ENCODE measurements at regions not wholly inside any gene's neighbourhood (a gene's known extent, or its start where the extent isn't known, plus 50 kb on each side); places are given as distances from the start of the nearest gene placed in this dataset.

DNA sequence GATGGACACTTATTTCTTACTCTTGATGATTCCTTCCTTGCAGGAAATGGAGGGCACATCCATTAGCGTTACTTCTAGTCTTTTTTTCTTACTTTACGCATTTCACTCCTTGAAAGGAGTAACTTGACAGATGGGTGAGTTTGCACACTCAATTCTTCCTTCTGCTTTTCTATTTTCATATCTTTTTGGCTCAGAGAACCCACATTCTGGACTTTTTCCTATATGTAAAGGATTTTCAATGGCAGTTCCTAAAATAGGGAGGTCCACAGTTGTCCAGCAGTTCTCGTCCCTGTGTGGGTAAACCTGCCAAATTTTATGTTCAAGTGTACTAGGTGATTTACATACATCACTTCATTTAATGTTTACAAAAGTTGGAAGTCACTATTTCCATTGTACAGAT, 440.0 kb upstream of the KIRREL3 start:
- H3K27ac Mint-ChIP-seq = no peak overlapping the region
- Histone ChIP-seq H3K9me3 (ENCODE audit: control insufficient read depth, low read length) (no peaks in the 10 kb centered on the region), H3K4me1 (ENCODE audit: control insufficient read depth, insufficient read depth, low read length) (no peaks in the 10 kb centered on the region), H3K27me3 (ENCODE audit: control insufficient read depth, insufficient read depth, low read length, poor library complexity, severe bottlenecking) (no peaks in the 10 kb centered on the region), H3K27ac (ENCODE audit: low read depth, low read length) (no peak overlapping the region), H3K36me3 (ENCODE audit: control insufficient read depth, insufficient read depth, low read length) (no peaks in the 10 kb centered on the region), H3K9ac (ENCODE audit: extremely low read depth, low read length, poor library complexity, severe bottlenecking) (no peak overlapping the region), H3K4me3 (ENCODE audit: low read length) (no peak overlapping the region)
- H3K4me1 Mint-ChIP-seq = peaks cover under 1% of the 10 kb centered on the region
- no peak overlapping the region for H3K4me3 Mint-ChIP-seq
- H3K9me3 Mint-ChIP-seq = no peaks in the 10 kb centered on the region
- H3K36me3 Mint-ChIP-seq (ENCODE audit: low read depth) = no peaks in the 10 kb centered on the region
- DNase-seq = no peak
- no peaks in the 10 kb centered on the region for H3K27me3 Mint-ChIP-seq (ENCODE audit: insufficient read depth)
- TF ChIP-seq CTCF (conservative IDR thresholded peaks at IDR 0.05) = no peak
- WGBS, 2 experiments (ENCODE audit: insufficient coverage in 1 of 2, insufficient read length in 1 of 2) = 87 to 100% methylated on average over 1 to 3 of the region's 3 CpGs

DNA sequence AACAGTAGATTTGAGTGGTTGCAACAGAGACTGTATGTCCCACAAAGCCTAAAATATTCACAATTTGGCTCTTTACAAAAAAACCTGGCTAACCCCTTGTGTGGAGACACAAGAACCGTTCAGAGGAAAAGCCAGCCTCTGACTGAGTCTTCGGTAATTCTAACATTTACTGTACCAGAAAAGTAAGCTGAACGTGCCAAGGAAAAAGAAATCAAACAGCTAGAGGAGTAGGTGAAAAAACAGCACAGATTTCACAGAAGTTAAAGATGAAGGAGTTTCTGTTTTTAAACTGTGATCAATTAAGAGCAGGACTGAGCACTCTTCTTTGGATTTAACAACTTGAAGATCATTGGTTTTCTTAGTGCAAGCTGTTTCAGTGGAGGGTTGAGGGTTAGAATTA, 424.7 kb upstream of the KIRREL3 start:
- Histone ChIP-seq H3K4me1 (ENCODE audit: control insufficient read depth, insufficient read depth, low read length) (no peaks in the 10 kb centered on the region), H3K4me3 (ENCODE audit: low read length) (no peak overlapping the region), H3K27ac (ENCODE audit: low read depth, low read length) (no peak overlapping the region), H3K9me3 (ENCODE audit: control insufficient read depth, low read length) (no peaks in the 10 kb centered on the region), H3K36me3 (ENCODE audit: control insufficient read depth, insufficient read depth, low read length) (no peaks in the 10 kb centered on the region), H3K9ac (ENCODE audit: extremely low read depth, low read length, poor library complexity, severe bottlenecking) (no peak overlapping the region), H3K27me3 (ENCODE audit: control insufficient read depth, insufficient read depth, low read length, poor library complexity, severe bottlenecking) (no peaks in the 10 kb centered on the region)
- H3K36me3 Mint-ChIP-seq (ENCODE audit: low read depth) = no peaks in the 10 kb centered on the region
- WGBS, 2 experiments (ENCODE audit: insufficient coverage in 1 of 2, insufficient read length in 1 of 2) = 91 to 100% methylated on average over 3 of the region's 3 CpGs
- no peak for TF ChIP-seq CTCF (conservative IDR thresholded peaks at IDR 0.05)
- H3K27ac Mint-ChIP-seq = no peak overlapping the region
- H3K4me3 Mint-ChIP-seq = no peak overlapping the region
- no peak for DNase-seq
- peaks cover 3% of the 10 kb centered on the region for H3K4me1 Mint-ChIP-seq
- H3K27me3 Mint-ChIP-seq (ENCODE audit: insufficient read depth) = no peaks in the 10 kb centered on the region
- H3K9me3 Mint-ChIP-seq = no peaks in the 10 kb centered on the region

GRCh38 chr11:127424661-127425060, 424.1 kb upstream of the KIRREL3 start:
- Histone ChIP-seq H3K36me3 (ENCODE audit: control insufficient read depth, insufficient read depth, low read length) (no peaks in the 10 kb centered on the region), H3K4me3 (ENCODE audit: low read length) (no peak overlapping the region), H3K27ac (ENCODE audit: low read depth, low read length) (no peak overlapping the region), H3K9ac (ENCODE audit: extremely low read depth, low read length, poor library complexity, severe bottlenecking) (no peak overlapping the region), H3K4me1 (ENCODE audit: control insufficient read depth, insufficient read depth, low read length) (no peaks in the 10 kb centered on the region), H3K9me3 (ENCODE audit: control insufficient read depth, low read length) (no peaks in the 10 kb centered on the region), H3K27me3 (ENCODE audit: control insufficient read depth, insufficient read depth, low read length, poor library complexity, severe bottlenecking) (no peaks in the 10 kb centered on the region)
- Mint-ChIP-seq H3K9me3 (no peaks in the 10 kb centered on the region), H3K4me1 (peaks cover 3% of the 10 kb centered on the region), H3K36me3 (ENCODE audit: low read depth) (no peaks in the 10 kb centered on the region), H3K27ac (no peak overlapping the region), H3K4me3 (no peak overlapping the region), H3K27me3 (ENCODE audit: insufficient read depth) (no peaks in the 10 kb centered on the region)
- no peak for TF ChIP-seq CTCF (conservative IDR thresholded peaks at IDR 0.05)
- DNase-seq = no peak
- 88% methylated on average over 2 of the region's 2 CpGs; no CpG with 5 or more reads in 1 of the 2 experiments for WGBS, 2 experiments (ENCODE audit: insufficient coverage in 1 of 2, insufficient read length in 1 of 2)
